Astrocyte (in vitro differentiated cells and primary cell): ENCODE measurements at regions not wholly inside any gene's neighbourhood (a gene's known extent, or its start where the extent isn't known, plus 50 kb on each side); places are given as distances from the start of the nearest gene placed in this dataset.

Experiments used
- CTCF ChIP-seq: IDR thresholded peaks from 2 replicates; pipeline ENCODE4 v1.5.1; 2011; ENCODE audit warnings: low read depth, mild to moderate bottlenecking, inconsistent platforms, low read length, moderate library complexity; ENCODE audit not compliant: insufficient read depth
- EZH2 ChIP-seq: IDR thresholded peaks from 2 replicates; pipeline ENCODE4 v1.6.1; 2012; ENCODE audit warnings: mild to moderate bottlenecking, low read length, inconsistent platforms; ENCODE audit not compliant: insufficient read depth

- no peak for TF ChIP-seq CTCF
- no peak for TF ChIP-seq EZH2
Measured at GRCh38 chr4:157791236-157791635, 381.6 kb downstream of the GASK1B start.
